Testis (tissue), 2 donors: ENCODE measurements at regions not wholly inside any gene's neighbourhood (a gene's known extent, or its start where the extent isn't known, plus 50 kb on each side); places are given as distances from the start of the nearest gene placed in this dataset.

Experiments
- DNase-seq: peaks from one replicate; pipeline ENCODE4 v3.0.0-alpha.2; 2019
- H3K27ac ChIP-seq, 2 donors: fragments of 200-600 bp; sonication (generic); one replicate each; pipeline ENCODE4 v1.5.1; 2019
- H3K27me3 ChIP-seq: fragments of 200-600 bp; sonication (generic); one replicate; pipeline ENCODE4 v1.5.1; 2019
- H3K36me3 ChIP-seq: fragments of 200-600 bp; sonication (generic); one replicate; pipeline ENCODE4 v1.5.1; 2017; ENCODE audit warnings: low read depth; ENCODE audit errors: missing control alignments
- H3K4me1 ChIP-seq: fragments of 200-600 bp; sonication (generic); one replicate; pipeline ENCODE4 v1.5.1; 2019
- H3K4me3 ChIP-seq, 2 donors: fragments of 200-600 bp; sonication (generic); one replicate each; pipeline ENCODE4 v1.5.1; 2017 to 2019
- H3K9me3 ChIP-seq: fragments of 200-600 bp; sonication (generic); one replicate; pipeline ENCODE4 v1.5.1; 2017
- CTCF ChIP-seq, 3 experiments: fragments of 450-650 bp in 2 of 3; fragments of 200-600 bp in 1 of 3; sonication (generic) in 1 of 3; IDR thresholded peaks; one replicate each; pipeline ENCODE4 v1.5.1; 2016 to 2019; ENCODE audit warnings: antibody characterized with exemption in 3 of 3, mild to moderate bottlenecking in 2 of 3, moderate library complexity in 1 of 3
- POLR2A ChIP-seq: fragments of 450-650 bp; IDR thresholded peaks from one replicate; pipeline ENCODE4 v1.6.1; 2017; ENCODE audit warnings: antibody characterized with exemption, mild to moderate bottlenecking, moderate library complexity
- WGBS, 2 donors: methylation state at CpG; one replicate each; pipeline ENCODE4 v1.1.5; 2018; 5-methylcytosine and 5-hydroxymethylcytosine counted together
- intact Hi-C: fragments of 100-400 bp; cut with DNase I; formaldehyde crosslinking; loops from one replicate; pipeline ENCODE4 v1.15.1; 2023; ENCODE audit warnings: low total_unique reads

DNA sequence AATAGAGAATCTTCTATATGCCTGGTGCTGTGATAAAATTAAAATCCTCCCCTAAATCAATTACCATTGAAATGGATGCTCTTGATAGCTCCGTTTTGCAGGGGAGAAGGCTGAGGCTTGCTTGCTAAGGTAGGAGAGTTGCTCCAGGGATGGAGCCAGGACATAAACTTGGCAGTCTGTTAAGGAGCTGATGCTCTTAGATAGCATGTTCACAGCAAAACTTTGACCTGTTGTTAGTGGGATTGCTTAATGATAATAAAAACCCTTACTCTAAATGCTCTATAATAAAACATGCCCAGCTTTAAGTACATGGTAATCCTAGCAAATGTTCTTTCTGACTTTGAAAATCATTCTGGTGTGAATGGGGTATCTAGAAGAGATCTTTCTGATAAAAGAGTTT lies 228.4 kb upstream of the JAG1 start:
- no peak for DNase-seq
- Histone ChIP-seq H3K27ac (no peak overlapping the region), H3K9me3 (no peaks in the 10 kb centered on the region), H3K36me3 (no peaks in the 10 kb centered on the region), H3K4me1 (no peaks in the 10 kb centered on the region), H3K27me3 (no peaks in the 10 kb centered on the region), H3K4me3 (no peak overlapping the region)
- 86 to 88% methylated on average over 1 of the region's 1 CpG for WGBS, 2 donors
- intact Hi-C loops, result no loop called here
- TF ChIP-seq CTCF (IDR thresholded peaks at IDR 0.05) (no peak), POLR2A (no peak)

- Histone ChIP-seq H3K4me3 (no peak overlapping the region), H3K36me3 (no peaks in the 10 kb centered on the region), H3K27me3 (no peaks in the 10 kb centered on the region), H3K27ac (no peak overlapping the region), H3K9me3 (no peaks in the 10 kb centered on the region), H3K4me1 (no peaks in the 10 kb centered on the region)
- TF ChIP-seq POLR2A, result no peak
- no peak for TF ChIP-seq CTCF (IDR thresholded peaks at IDR 0.05)
- 38 to 67% methylated on average over 1 of the region's 1 CpG for WGBS, 2 donors
- intact Hi-C loops, result no loop called here
- DNase-seq, result no peak
Measured at GRCh38 chr20:10902576-10903282, 228.9 kb upstream of the JAG1 start.

- DNase-seq, result no peak
- Histone ChIP-seq H3K27me3 (no peaks in the 10 kb centered on the region), H3K36me3 (no peaks in the 10 kb centered on the region), H3K27ac (no peak overlapping the region), H3K4me1 (no peaks in the 10 kb centered on the region), H3K9me3 (no peaks in the 10 kb centered on the region), H3K4me3 (no peak overlapping the region)
- TF ChIP-seq POLR2A, result no peak
- TF ChIP-seq CTCF (IDR thresholded peaks at IDR 0.05), result no peak
- intact Hi-C loops, result no loop called here
- WGBS, 2 donors, result 87 to 96% methylated on average over 2 of the region's 2 CpGs
Measured at GRCh38 chr20:10906834-10907233, 233.0 kb upstream of the JAG1 start.

- Histone ChIP-seq H3K4me1 (no peaks in the 10 kb centered on the region), H3K27ac (no peak overlapping the region), H3K9me3 (no peaks in the 10 kb centered on the region), H3K4me3 (no peak overlapping the region), H3K36me3 (no peaks in the 10 kb centered on the region), H3K27me3 (no peaks in the 10 kb centered on the region)
- no peak for DNase-seq
- TF ChIP-seq CTCF (IDR thresholded peaks at IDR 0.05) (no peak), POLR2A (no peak)
- intact Hi-C loops, result no loop called here
Measured at GRCh38 chr20:10909803-10910202, 236.0 kb upstream of the JAG1 start.

DNA sequence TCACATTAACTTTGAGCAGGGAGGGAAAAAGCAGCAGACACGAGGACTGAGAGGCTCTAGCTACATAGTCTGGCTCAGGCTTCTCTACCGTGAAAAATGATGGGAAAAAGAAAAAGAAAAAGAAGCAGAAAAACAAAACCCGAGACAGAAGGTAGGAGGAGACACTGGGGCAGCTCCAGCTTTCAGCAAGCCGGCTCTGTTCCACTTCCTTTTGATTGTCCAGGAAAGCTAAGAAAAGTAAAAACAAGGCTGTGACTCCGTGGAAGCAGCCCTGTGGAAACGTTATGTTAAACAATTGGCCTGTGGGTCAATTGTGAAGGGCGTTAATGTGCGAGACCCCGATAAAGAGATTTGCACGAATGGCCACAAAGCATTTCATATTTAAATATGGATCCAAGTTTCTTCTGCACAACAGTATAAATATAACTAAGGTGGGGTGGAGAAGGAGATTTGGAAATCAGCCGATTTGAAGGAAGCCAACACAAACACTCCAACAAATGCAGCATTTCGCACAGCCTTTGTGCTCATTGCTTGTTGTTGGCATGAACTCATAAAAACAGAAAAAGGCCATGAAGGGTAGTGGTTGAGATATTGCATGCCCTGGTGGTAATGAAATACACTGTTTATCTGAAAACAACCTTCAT lies 236.9 kb upstream of the JAG1 start:
- DNase-seq, result no peak
- Histone ChIP-seq H3K27ac (peak overlapping the region; percentile 27 to 60), H3K27me3 (no peaks in the 10 kb centered on the region), H3K4me3 (no peak overlapping the region), H3K9me3 (no peaks in the 10 kb centered on the region), H3K4me1 (no peaks in the 10 kb centered on the region), H3K36me3 (no peaks in the 10 kb centered on the region)
- TF ChIP-seq CTCF (IDR thresholded peaks at IDR 0.05) (no peak), POLR2A (no peak)
- intact Hi-C loops, result no loop called here
- WGBS, 2 donors, result 22 to 42% methylated on average over 12 of the region's 12 CpGs
